Central memory CD4-positive, alpha-beta T cell (primary cell): ENCODE measurements at regions not wholly inside any gene's neighbourhood (a gene's known extent, or its start where the extent isn't known, plus 50 kb on each side); places are given as distances from the start of the nearest gene placed in this dataset.
"Not testable (repeated sequence)": the region's sequence is repeated elsewhere in the genome, so short reads cannot be mapped to it uniquely, and the experiment has no call there.

Experiments
- DNase-seq: peaks from one replicate; pipeline ENCODE4 v3.0.0; 2022

DNA sequence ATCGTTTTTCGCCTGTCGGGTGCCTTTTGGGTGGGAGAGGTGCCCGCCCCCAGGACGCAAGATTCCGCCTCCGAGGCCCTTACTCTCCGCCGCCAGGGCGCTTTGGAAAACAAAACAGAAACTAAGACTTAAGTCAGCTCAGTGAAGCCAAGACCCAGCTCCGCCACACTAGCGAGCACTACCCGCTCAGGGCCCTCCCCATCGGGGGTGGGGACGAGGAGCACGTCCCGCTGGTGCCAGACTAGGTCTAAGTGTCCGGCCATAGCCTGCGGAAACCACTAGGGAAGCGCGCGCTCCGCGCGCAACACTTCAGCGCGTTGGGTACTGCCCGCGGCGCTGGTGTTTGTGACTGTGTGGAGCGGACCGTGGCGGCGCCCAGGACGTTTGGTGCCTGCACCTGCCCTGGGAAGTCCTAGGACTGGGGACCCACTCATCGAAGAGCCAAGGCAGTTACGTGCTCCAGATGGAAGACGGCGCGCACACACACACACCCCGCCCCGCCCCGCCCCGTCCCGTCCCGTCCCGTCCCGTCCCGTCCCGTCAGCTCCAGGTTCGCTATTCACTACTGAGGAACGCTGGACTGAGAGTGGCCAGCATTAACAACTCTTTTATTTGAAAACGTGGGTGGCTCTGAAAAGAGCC lies 57.6 kb upstream of the BOLA1 start:
- not testable (repeated sequence) for DNase-seq

DNA sequence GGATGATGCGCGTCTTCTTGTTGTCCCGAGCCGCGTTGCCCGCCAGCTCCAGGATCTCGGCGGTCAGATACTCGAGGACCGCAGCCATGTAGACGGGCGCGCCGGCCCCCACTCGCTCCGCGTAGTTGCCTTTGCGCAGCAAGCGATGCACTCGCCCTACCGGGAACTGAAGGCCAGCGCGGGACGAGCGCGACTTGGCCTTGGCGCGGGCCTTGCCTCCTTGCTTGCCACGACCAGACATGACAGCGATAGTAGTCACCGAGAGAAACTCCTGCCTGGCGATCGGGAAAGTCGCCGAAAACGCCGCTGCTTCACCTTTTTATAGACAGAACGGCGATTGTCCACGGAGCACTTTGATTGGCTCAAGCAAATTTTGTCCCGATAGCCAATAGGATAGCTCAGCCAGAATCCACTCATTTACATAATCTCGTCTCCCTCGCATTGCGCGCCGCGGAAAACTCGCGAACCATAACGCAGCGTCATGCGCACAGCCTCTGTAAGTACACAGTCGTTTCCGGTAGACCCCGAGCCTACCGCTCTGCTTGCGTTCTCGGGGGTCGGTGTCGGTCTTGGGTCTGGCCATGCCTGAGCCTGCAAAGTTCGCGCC lies 56.8 kb upstream of the BOLA1 start:
- DNase-seq: not testable (repeated sequence)

DNA sequence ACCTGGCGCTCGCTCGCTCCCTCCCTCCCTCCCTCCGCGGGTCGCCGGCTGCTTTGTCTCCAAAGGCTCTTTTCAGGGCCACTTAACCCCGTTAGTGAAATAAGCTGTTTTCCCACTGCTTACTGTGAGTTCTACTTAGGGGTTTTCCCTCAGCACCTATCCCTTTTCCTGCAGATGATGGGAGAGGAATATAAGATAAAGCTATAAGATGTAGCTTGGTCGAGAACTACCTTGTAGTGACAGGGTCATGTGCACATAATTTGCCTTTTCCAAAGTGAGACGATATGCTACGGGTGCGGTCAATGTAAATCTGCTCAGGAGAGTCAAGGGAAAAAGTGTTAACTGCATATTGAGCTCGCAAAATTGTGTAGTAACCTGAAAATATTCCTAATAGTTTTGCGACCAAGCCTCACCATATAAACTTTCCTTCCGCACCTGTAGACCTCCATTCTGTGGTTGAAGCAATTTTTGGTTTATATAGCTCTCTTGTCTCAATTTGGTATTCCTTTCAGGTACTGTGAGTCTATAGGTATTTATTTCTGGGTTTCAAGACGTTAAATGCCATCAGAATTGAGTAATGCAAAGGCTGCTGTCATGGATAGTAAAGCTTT lies 55.8 kb upstream of the BOLA1 start:
- DNase-seq: peak; percentile 3

DNA sequence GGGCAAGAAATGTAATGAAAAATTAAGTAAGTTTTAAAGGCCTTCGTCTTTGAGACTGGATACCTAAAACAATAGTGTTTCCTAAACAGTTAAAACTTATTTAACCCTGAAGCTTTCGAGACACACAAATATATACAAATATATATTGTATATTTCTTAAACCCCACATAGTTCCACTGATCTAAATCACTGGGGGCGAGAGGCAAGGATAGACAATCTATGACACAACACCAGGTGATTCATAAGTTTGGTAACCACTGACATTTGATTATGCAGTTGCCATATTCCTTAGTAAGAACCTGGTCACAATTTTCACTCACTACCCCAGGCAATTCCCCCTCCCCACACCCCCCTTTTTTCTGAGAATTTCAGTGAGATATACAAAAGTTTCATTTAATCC lies 55.3 kb upstream of the BOLA1 start:
- DNase-seq: peak; percentile 6

DNA sequence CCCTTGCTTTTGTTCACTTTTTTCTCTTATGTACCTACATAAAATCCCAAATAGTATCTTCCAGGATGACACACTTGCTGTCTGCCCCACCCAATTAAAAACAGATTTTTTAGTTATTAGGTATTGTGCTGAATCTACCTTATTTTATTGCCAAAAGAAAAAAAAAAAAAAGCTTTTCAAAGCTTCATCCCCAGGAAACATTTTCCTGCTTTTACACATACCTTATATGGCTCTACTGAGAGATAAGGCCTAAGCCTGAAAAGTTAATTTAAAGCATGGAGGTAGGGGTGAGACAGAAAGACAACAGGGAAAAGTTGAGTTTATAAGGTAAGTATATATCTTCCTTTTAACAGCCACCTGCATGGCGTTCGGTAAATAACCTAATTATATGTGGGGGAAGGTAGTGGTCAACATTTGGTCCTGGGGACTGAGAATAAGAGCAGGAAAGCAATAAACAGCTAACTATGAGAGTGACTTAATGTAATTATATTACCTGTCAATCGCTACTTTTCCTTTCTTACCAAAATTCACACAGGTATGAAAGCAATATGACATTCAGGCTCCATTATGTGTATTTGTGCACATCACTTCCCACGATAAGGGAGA lies 54.6 kb upstream of the BOLA1 start:
- no peak for DNase-seq

DNA sequence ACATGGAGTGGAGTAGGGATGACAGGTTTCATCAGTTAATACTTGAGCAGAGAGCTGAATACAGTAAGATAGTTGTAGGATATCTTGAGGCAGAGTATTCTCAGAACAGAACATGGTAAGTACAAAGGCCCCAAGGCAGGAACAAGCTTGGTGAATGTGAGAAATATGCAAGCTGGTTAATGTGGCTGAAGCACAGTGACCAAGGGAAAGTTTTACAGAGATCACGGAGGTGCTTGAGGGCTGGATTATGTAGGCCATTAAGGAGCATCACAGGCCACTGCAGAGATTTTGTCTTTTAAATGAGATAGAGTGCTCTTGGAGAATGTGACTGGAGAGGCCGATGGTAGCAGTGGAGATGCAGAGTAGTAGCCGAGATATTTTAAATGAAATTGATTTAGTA lies 54.0 kb upstream of the BOLA1 start:
- no peak for DNase-seq

DNA sequence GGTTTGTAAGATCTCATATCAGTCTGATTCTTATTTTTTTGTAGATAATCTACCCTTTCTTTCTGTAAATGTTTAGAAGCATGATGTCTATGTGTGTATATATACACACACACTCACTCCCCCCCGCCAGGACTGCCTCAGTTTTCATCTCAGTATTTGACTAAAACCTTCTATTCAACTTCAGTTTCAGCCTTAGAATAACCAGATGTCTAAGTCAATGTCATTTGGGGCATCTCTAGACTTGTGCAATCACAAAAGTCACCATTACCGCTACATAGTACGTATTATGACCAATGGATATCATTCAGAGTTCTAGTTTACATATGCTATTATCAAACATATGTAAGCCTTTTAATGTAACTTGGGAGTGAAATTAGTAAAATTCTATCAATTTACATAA lies 53.3 kb upstream of the BOLA1 start:
- DNase-seq: no peak

DNA sequence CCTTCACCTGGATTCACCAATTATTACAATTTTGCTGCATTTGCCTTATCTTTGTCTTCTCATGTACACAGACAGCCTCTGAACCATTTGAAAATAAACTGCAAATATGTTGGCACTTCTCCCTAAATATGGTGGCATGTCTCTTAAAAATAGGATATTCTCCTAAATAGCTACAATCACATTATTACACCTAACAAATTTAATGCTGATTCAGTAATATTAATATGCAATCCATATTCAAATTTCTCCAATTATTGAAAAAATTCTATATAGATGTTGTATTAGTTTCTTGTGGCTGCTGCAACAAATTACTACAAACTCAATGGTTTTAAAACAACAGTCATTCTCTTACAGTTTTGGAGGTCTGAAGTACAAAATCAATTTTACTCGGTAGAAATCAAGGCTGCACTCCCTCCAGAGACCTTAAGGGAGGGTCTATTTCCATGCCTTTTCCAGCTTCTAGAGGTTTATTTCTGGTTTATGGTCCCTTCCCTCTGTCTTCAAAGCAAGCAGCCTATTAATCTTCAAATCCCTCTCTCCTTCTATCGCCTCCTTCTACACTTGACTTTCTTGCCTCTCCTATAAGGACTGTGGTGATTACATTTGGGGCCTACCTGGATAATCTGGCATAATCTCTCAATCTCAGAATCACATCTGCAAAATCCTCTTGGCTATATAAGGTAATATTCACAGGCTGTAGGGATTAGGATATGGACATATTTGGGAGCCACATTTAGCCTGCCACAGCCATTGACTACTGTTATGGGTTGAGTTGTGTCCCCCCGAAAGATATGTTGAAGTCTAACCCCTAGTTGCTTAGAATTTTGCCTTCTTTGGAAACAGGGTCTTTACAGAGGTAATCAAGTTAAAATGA lies 52.5 kb upstream of the BOLA1 start:
- no peak for DNase-seq

DNA sequence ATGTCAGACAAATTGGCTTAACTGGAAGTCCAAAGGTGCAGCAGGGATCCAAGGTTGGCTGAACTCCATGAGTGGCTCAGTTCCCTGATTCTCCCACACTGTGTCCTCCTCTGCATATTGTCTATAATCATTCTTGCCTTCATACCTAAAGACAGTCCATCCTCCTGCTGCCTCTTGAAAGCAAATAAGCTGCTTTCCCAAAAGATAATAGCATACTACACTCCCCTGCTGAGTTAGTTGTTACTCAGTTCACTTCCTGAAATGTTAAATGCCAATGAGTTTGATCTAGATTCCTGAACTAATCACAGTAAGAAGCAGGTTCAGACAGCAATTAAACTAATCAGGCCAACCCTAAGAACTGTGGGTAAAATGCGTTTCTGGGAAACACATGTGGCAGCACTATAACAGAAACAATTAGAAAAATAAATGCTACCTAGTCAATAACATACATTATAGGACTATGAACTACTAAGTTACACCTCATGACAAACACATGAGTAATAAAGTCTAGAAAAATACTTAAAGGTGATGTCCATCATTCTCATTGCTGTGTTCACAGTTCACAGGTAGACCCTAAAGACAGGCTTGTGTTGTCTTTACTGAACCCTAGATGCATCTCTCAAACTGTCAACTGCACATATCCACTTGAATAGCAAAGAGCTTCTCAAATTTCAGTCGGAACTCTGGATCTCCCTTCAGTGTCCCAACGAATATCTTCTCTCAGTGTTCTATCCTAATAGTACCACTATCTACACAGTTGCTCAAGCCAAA lies 50.8 kb upstream of the BOLA1 start:
- DNase-seq: no peak

DNA sequence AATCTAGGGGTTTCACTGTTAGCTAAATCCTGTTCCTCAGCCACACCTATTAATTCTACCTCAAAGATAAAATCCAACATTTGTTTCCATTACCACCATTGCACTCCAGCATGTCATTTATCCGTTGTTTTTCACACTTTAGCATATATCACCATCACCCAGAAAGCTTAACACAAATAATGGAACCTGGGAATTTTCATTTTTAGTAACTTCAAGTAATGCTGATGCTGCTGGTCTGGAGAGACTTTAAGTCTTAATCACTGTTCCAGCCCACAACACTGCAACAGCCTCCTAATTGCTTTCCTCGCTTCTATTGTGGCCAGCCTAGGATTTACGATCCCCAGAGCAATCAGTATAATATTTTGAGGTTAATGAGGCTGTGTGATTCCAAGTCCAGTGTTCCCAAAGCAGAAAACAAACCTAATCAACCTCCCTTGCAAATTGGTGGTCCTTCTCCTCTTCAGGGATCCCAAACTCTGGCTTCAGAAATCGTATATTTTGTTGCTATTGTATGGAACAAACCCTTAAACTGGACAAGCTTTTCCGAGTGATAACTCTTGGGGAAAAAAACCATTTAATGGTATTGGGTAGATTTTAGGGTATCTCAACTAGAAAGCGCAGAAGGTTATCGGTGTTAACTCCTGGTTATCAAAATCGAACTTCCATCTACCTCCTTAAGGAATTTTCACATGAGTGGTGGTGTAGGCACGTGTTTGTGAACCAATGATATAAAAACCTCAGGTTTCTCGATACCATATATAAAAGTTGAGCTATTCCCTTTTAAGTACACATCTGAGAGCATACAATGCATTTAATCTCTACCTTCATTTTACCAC lies 50.0 kb upstream of the BOLA1 start:
- no peak for DNase-seq
